ENCODE measurements at regions not wholly inside any gene's neighbourhood (a gene's known extent, or its start where the extent isn't known, plus 50 kb on each side); places are given as distances from the start of the nearest gene placed in this dataset.

DNA sequence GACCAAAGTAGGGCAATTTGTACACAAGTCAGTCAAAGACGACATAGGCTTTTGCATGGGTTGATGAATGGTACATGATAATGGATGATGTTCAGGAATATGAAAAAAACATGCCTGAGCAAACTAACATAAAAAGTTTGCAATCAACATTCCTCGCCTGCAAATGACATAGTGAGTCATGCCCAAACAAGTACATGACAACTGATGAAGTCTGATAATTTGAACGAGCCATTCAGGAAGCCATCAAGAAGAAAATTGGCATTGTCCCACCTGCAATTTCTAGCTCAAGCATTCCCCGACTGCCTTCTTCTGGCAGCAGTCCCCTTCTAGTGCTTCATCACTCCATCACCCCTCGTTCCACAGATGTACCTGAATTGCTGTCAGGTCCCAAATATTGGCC lies 118.4 kb upstream of the NR5A2 start:
- TF ChIP-seq, protein P1, sequence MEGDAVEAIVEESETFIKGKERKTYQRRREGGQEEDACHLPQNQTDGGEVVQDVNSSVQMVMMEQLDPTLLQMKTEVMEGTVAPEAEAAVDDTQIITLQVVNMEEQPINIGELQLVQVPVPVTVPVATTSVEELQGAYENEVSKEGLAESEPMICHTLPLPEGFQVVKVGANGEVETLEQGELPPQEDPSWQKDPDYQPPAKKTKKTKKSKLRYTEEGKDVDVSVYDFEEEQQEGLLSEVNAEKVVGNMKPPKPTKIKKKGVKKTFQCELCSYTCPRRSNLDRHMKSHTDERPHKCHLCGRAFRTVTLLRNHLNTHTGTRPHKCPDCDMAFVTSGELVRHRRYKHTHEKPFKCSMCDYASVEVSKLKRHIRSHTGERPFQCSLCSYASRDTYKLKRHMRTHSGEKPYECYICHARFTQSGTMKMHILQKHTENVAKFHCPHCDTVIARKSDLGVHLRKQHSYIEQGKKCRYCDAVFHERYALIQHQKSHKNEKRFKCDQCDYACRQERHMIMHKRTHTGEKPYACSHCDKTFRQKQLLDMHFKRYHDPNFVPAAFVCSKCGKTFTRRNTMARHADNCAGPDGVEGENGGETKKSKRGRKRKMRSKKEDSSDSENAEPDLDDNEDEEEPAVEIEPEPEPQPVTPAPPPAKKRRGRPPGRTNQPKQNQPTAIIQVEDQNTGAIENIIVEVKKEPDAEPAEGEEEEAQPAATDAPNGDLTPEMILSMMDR (IDR thresholded peaks at IDR 0.05) = no peak
- TF ChIP-seq POLR2A (IDR thresholded peaks at IDR 0.05) = no peak
- 40 to 41% methylated on average over 5 of the region's 5 CpGs for WGBS, 2 donors
- Histone ChIP-seq H3K4me1 (no peaks in the 10 kb centered on the region), H3K27me3 (no peaks in the 10 kb centered on the region), H3K27ac (no peak overlapping the region), H3K4me3 (no peak overlapping the region), H3K36me3 (replicated peaks in 1 of 2; ENCODE audit: insufficient read depth in 1 of 2, low read depth in 2 of 2) (no peaks in the 10 kb centered on the region), H3K9me3 (no peaks in the 10 kb centered on the region)
- intact Hi-C loops (cut with DNase I) = no loop called here
- ATAC-seq (no peak), DNase-seq (no peak)

DNA sequence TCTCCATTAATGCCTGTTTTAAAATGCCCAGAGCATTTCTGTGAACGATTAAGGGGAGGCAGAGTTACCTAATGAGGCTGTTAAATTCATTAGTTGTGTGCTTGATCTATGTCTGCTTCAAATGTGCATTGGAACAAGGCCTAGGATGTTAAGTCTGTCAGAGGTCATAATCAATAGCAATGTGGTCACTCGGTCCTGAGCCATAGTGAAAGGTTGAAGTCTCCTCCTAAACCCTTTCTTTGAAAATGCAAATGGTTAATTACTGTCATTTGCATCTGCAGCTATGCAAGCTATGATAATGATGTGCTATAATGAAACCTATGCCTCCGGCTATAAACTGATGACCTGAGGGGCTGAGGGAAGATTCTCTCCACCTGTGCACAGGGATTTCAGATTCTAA lies 114.2 kb upstream of the NR5A2 start:
- TF ChIP-seq POLR2A (IDR thresholded peaks at IDR 0.05) = no peak
- TF ChIP-seq, protein P1 (IDR thresholded peaks at IDR 0.05) = no peak
- H3K27me3 ChIP-seq = no peaks in the 10 kb centered on the region
- intact Hi-C loops (cut with DNase I) = no loop called here
- ATAC-seq (no peak), DNase-seq (no peak)
- H3K9me3 ChIP-seq = no peaks in the 10 kb centered on the region
- no peak overlapping the region for H3K27ac ChIP-seq
- WGBS, 2 donors = 63 to 71% methylated on average over 3 of the region's 3 CpGs
- no peaks in the 10 kb centered on the region for H3K36me3 ChIP-seq (replicated peaks in 1 of 2; ENCODE audit: insufficient read depth in 1 of 2, low read depth in 2 of 2)
- H3K4me3 ChIP-seq = no peak overlapping the region
- H3K4me1 ChIP-seq = no peaks in the 10 kb centered on the region

DNA sequence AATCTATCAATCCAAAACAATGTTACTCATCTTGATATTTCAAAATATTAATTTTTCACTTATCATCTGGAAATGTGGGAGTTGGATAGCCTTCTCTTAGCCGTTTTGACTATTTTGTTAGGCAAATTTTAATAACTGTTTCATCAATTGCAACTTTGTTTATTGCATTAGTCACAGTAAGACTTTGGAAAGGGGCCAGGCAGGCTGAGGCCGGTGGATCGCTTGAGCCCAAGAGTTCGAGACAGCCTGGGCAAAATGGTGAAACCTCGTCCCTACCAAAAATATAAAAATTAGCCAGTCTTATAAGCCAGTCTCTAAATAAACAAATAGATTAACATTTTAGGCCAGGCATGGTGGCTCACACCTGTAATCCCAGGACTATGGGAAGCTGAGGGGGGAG lies 113.0 kb upstream of the NR5A2 start:
- no peaks in the 10 kb centered on the region for H3K9me3 ChIP-seq

DNA sequence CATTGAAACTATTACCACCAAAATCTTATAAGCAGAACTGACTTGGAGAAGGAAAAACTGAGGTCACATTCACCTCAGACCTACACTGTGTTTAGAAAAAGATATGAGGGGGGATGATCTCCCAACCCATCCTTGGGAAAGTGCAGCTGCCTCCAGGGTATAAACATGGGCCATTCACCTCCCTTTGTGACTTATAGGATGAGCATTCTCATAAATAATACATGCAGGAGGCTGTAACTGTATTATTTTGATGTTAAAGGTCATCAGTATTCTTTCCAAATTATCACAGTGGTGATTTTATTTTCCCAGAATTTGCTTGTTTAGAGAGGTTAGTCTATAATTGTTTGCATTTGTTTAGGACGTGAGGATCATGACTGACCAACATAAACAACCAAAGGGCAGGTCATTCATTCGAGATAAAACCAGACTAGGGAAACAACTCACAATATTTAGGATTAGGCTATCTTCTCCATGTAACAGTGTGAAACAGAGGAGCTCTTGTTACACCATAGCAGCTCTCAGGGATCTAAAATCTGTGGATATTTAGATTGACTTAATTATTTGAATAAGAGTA lies 109.2 kb upstream of the NR5A2 start:
- ATAC-seq (no peak), DNase-seq (no peak)
- Histone ChIP-seq H3K4me1 (no peaks in the 10 kb centered on the region), H3K4me3 (no peak overlapping the region), H3K9me3 (no peaks in the 10 kb centered on the region), H3K27ac (no peak overlapping the region), H3K27me3 (no peaks in the 10 kb centered on the region), H3K36me3 (replicated peaks in 1 of 2; ENCODE audit: insufficient read depth in 1 of 2, low read depth in 2 of 2) (no peaks in the 10 kb centered on the region)
- TF ChIP-seq, protein P1 (IDR thresholded peaks at IDR 0.05) = no peak
- TF ChIP-seq POLR2A (IDR thresholded peaks at IDR 0.05) = no peak
- intact Hi-C loops (cut with DNase I) = no loop called here
- 23 to 33% methylated on average over 2 of the region's 2 CpGs for WGBS, 2 donors

More for the DNA sequence above, 113.0 kb upstream of the NR5A2 start:
- Histone ChIP-seq H3K4me1 (no peaks in the 10 kb centered on the region), H3K4me3 (no peak overlapping the region), H3K27ac (no peak overlapping the region), H3K36me3 (replicated peaks in 1 of 2; ENCODE audit: insufficient read depth in 1 of 2, low read depth in 2 of 2) (no peaks in the 10 kb centered on the region), H3K27me3 (no peaks in the 10 kb centered on the region)
- DNase-seq (no peak), ATAC-seq (no peak)
- intact Hi-C loops (cut with DNase I) = no loop called here
- WGBS, 2 donors = 76 to 84% methylated on average over 5 of the region's 5 CpGs
- TF ChIP-seq POLR2A (IDR thresholded peaks at IDR 0.05) = no peak
- TF ChIP-seq, protein P1 (IDR thresholded peaks at IDR 0.05) = no peak

DNA sequence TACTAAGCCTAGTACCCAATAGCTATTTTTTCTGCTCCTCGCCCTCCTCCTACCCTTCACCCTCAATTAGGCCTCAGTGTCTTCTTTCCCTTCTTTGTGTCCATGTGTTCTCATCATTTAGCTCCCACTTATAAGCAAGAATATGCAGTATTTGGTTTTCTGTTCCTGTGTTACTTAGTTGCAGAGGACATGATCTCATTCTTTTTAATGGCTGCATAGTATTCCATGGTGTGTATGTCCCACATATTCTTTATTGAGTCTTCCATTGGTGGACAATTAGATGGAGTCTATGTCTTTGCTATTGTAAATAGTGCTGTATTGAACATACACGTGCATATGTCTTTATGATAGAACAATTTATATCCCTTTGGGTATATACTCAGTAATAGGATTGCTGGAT lies 106.9 kb upstream of the NR5A2 start:
- DNase-seq (no peak), ATAC-seq (no peak)
- TF ChIP-seq POLR2A (IDR thresholded peaks at IDR 0.05) = no peak
- TF ChIP-seq, protein P1 (IDR thresholded peaks at IDR 0.05) = no peak
- Histone ChIP-seq H3K4me3 (no peak overlapping the region), H3K27ac (no peak overlapping the region), H3K4me1 (no peaks in the 10 kb centered on the region), H3K36me3 (replicated peaks in 1 of 2; ENCODE audit: insufficient read depth in 1 of 2, low read depth in 2 of 2) (no peaks in the 10 kb centered on the region), H3K9me3 (no peaks in the 10 kb centered on the region), H3K27me3 (no peaks in the 10 kb centered on the region)
- intact Hi-C loops (cut with DNase I) = no loop called here
- WGBS, 2 donors = 90 to 95% methylated on average over 2 of the region's 2 CpGs
